Left lung (tissue), 4 donors: ENCODE measurements at regions not wholly inside any gene's neighbourhood (a gene's known extent, or its start where the extent isn't known, plus 50 kb on each side); places are given as distances from the start of the nearest gene placed in this dataset.

Source experiments
- ATAC-seq: fragments of 200-7000 bp; cut with Tn5 transposase; one replicate; pipeline ENCODE4 v1.9.1; 2020; ENCODE audit warnings: moderate library complexity
- DNase-seq, 4 donors: peaks; one replicate each; pipeline ENCODE4 v3.0.0-alpha.2; 2013 to 2020
- H3K27ac ChIP-seq, 2 donors: fragments of 200-600 bp; sonication (generic) in 1 of 2; one replicate each; pipeline versions ENCODE4 v1.5.0 to v1.8.0; 2020 to 2021
- H3K27me3 ChIP-seq, 2 donors: fragments of 200-600 bp; sonication (generic) in 1 of 2; one replicate each; pipeline versions ENCODE4 v1.5.0 to v1.8.0; 2020 to 2021
- H3K36me3 ChIP-seq, 2 donors: fragments of 200-600 bp; sonication (generic) in 1 of 2; one replicate each; pipeline versions ENCODE4 v1.5.0 to v1.8.0; 2020 to 2021
- H3K4me1 ChIP-seq, 2 donors: fragments of 200-600 bp; one replicate each; pipeline ENCODE4 v1.8.0; 2021
- H3K4me3 ChIP-seq, 2 donors: fragments of 200-600 bp; sonication (generic) in 1 of 2; one replicate each; pipeline versions ENCODE4 v1.5.0 to v1.8.0; 2020 to 2021; ENCODE audit warnings: mild to moderate bottlenecking in 1 of 2
- H3K9me3 ChIP-seq, 2 donors: fragments of 200-600 bp; sonication (generic) in 1 of 2; one replicate each; pipeline versions ENCODE4 v1.5.0 to v1.8.0; 2020 to 2021
- CTCF ChIP-seq, 2 donors: fragments of 200-600 bp; sonication (generic) in 1 of 2; IDR thresholded peaks; one replicate each; pipeline versions ENCODE4 v1.5.0 to v1.8.0; 2021; ENCODE audit warnings: antibody characterized with exemption in 2 of 2
- intact Hi-C, 2 donors: fragments of 100-400 bp; cut with DNase I; formaldehyde crosslinking; loops; one replicate each; pipeline versions ENCODE4 v1.11.2 to v1.14.2; 2022
- donor health status: DM: no; HTN: yes; CAD: no.
- donor health status: DM: no; HTN: no; CAD: no.

- ATAC-seq = no peak
- TF ChIP-seq CTCF (IDR thresholded peaks at IDR 0.05) = no peak
- H3K9me3 ChIP-seq = no peaks in the 10 kb centered on the region
- no peak for DNase-seq
- no peak overlapping the region for H3K4me3 ChIP-seq
- H3K27me3 ChIP-seq = no peaks in the 10 kb centered on the region
- no peaks in the 10 kb centered on the region for H3K4me1 ChIP-seq
- no peak overlapping the region for H3K27ac ChIP-seq
- H3K36me3 ChIP-seq = no peaks in the 10 kb centered on the region
- intact Hi-C loops = no loop called here
Measured at GRCh38 chr13:87944038-87944437, 272.9 kb downstream of the SLITRK5 start.

- Histone ChIP-seq H3K27ac (no peak overlapping the region), H3K4me3 (no peak overlapping the region), H3K4me1 (no peaks in the 10 kb centered on the region), H3K36me3 (no peaks in the 10 kb centered on the region), H3K27me3 (no peaks in the 10 kb centered on the region), H3K9me3 (no peaks in the 10 kb centered on the region)
- intact Hi-C loops = no loop called here
- TF ChIP-seq CTCF (IDR thresholded peaks at IDR 0.05) = no peak
- DNase-seq = no peak
- ATAC-seq = no peak
Measured at GRCh38 chr13:87952377-87952776, 281.2 kb downstream of the SLITRK5 start.

DNA sequence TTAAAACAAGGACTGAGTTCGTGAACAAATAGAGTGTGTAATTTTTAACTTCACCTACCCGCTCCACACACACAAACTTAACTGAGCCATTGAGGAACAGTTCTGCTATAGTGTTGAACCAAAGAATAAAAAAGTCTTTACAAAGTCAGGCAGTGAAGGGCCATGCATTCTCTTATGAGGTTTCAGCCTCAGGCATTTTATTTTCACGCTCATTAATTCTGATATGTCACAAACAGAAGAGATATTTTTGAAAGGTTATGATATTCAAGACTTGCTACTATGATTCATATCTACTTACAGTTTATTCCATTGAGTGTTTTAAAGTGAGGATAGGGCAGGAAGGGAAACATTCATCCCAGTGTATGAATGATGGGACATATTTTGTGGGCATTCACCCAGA lies 282.2 kb downstream of the SLITRK5 start:
- no peak for ATAC-seq

DNA sequence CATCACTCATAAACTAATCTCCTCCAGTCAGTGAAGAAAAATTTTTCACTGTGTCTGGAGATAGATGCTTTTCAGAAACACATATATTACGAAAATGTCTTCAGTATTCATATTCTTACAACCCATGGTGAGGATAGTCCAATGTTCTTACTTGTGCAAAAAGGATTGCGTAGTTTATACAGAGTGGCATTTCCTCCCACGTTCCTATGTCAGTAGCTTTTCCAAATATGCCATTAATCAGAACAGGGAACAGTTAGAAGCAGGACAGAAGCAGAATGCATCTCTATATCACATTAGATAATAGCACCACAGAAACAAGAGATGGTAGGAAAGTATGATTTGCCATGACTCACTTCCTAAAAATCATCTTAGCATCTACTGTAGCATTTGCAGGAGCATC lies 282.9 kb downstream of the SLITRK5 start:
- Histone ChIP-seq H3K27me3 (no peaks in the 10 kb centered on the region), H3K9me3 (no peaks in the 10 kb centered on the region), H3K4me1 (no peaks in the 10 kb centered on the region), H3K27ac (no peak overlapping the region), H3K4me3 (no peak overlapping the region), H3K36me3 (no peaks in the 10 kb centered on the region)
- intact Hi-C loops = no loop called here
- DNase-seq = no peak
- no peak for TF ChIP-seq CTCF (IDR thresholded peaks at IDR 0.05)
- no peak for ATAC-seq

More for the DNA sequence above, 282.2 kb downstream of the SLITRK5 start:
- no peak for TF ChIP-seq CTCF (IDR thresholded peaks at IDR 0.05)
- intact Hi-C loops = no loop called here
- Histone ChIP-seq H3K4me1 (no peaks in the 10 kb centered on the region), H3K4me3 (no peak overlapping the region), H3K27me3 (no peaks in the 10 kb centered on the region), H3K9me3 (no peaks in the 10 kb centered on the region), H3K27ac (no peak overlapping the region), H3K36me3 (no peaks in the 10 kb centered on the region)
- no peak for DNase-seq

DNA sequence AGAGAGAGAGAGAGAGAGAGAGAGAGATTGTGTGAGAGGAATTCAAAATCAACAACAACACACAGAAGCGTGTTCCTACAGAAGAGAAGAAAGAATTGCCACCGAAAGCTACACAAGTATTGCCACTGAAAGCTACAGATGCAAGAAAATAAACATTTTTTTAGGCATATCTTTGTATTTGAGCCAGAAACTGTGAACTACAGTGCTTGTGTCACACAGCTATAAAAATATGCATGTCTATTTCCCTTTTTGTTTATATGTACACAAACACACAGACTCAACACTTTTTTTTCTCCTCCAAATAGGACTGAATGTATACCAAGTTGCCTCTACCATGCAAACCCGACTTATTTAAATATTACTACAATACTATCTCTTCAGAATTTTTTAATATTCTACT lies 290.4 kb downstream of the SLITRK5 start:
- Histone ChIP-seq H3K9me3 (no peaks in the 10 kb centered on the region), H3K36me3 (no peaks in the 10 kb centered on the region), H3K4me3 (no peak overlapping the region), H3K4me1 (no peaks in the 10 kb centered on the region), H3K27me3 (no peaks in the 10 kb centered on the region), H3K27ac (no peak overlapping the region)
- intact Hi-C loops = no loop called here
- ATAC-seq = no peak
- DNase-seq = no peak
- no peak for TF ChIP-seq CTCF (IDR thresholded peaks at IDR 0.05)
